IPS DF 6.9 (cell line): ENCODE measurements at regions not wholly inside any gene's neighbourhood (a gene's known extent, or its start where the extent isn't known, plus 50 kb on each side); places are given as distances from the start of the nearest gene placed in this dataset.
"Not testable (repeated sequence)": the region's sequence is repeated elsewhere in the genome, so short reads cannot be mapped to it uniquely, and the experiment has no call there.

Source experiments
- DNase-seq: peaks from one replicate; pipeline ENCODE4 v3.0.0-alpha.2; 2013; ENCODE audit warnings: low read depth, low spot score
- H3K27ac ChIP-seq: one replicate; pipeline ENCODE4 v1.5.1; 2013; ENCODE audit warnings: low read length, control low read depth
- H3K27me3 ChIP-seq: 2 replicates; pipeline ENCODE4 v1.6.1; 2013; ENCODE audit warnings: mild to moderate bottlenecking, low read length; ENCODE audit not compliant: control insufficient read depth, insufficient read depth
- H3K36me3 ChIP-seq: 2 replicates; pipeline ENCODE4 v1.6.1; 2013; ENCODE audit warnings: low read length; ENCODE audit not compliant: control insufficient read depth, insufficient read depth
- H3K4me1 ChIP-seq: 2 replicates; pipeline ENCODE4 v1.6.1; 2013; ENCODE audit warnings: low read length; ENCODE audit not compliant: control insufficient read depth, insufficient read depth
- H3K4me3 ChIP-seq: 2 replicates; pipeline ENCODE4 v1.5.1; 2013; ENCODE audit warnings: mild to moderate bottlenecking, low read length
- H3K9me3 ChIP-seq: 2 replicates; pipeline ENCODE4 v1.6.1; 2013; ENCODE audit warnings: low read length, inconsistent platforms; ENCODE audit not compliant: control insufficient read depth, insufficient read depth
- WGBS: extraction: QIAGEN DNeasy Blood & Tissue Kit; methylation state at CpG from one replicate; pipeline ENCODE4 v1.1.7; 2013; ENCODE audit warnings: mixed read lengths, missing lambda C conversion rate; ENCODE audit not compliant: insufficient read length, insufficient coverage; 5-methylcytosine and 5-hydroxymethylcytosine counted together

DNA sequence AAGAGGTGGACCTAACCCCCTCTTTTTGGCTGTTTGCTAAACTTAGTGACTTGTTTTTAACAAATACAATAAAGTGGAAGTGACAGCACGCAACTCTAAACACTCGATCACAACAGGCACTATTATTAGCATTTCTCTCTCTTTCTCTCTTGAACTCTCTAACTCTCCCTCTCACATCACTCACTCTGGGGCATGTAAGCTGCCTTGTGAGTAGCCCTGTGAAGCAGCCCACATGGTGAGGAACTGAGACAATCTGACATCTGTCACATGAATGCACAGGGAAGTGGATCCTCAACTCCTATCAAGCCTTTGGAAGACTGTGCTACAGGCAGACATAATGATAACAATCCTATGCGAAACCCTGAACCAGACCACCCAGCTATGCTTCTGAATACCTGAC lies 609.0 kb upstream of the CNTN5 start:
- no peak for DNase-seq
- WGBS, result no CpG with 5 or more reads among the region's 3 CpGs

DNA sequence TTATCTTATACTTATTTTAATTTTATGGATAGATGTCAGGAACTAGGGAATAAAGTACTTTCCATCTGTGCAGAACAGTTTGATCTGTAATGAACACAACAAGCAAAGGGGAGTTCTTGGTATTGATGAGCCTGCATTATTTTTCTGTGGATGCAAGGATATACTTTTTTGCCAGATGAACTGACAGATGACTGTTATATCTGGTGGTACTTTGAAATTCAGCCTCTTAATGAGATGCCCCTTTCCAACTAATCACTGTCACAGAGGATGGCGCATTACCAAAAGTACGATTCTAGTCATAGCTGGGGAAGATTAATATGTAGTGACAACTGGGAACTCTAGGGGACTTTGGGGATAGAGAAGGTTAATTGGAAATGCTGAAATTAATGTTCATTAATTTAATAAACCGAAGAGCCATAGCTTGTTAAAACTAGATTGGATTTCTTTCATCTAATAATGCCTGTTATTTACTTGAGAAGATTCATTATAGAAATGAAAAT lies 603.4 kb upstream of the CNTN5 start:
- no peaks in the 10 kb centered on the region for H3K36me3 ChIP-seq
- no peaks in the 10 kb centered on the region for H3K9me3 ChIP-seq
- H3K27me3 ChIP-seq, result no peaks in the 10 kb centered on the region
- no CpG with 5 or more reads among the region's 3 CpGs for WGBS
- H3K27ac ChIP-seq, result no peak overlapping the region
- no peak overlapping the region for H3K4me3 ChIP-seq
- H3K4me1 ChIP-seq, result no peaks in the 10 kb centered on the region
- DNase-seq, result no peak

More for the DNA sequence above, 609.0 kb upstream of the CNTN5 start:
- no peaks in the 10 kb centered on the region for H3K4me1 ChIP-seq
- no peaks in the 10 kb centered on the region for H3K36me3 ChIP-seq
- no peaks in the 10 kb centered on the region for H3K27me3 ChIP-seq
- no peaks in the 10 kb centered on the region for H3K9me3 ChIP-seq
- H3K27ac ChIP-seq, result no peak overlapping the region
- no peak overlapping the region for H3K4me3 ChIP-seq

DNA sequence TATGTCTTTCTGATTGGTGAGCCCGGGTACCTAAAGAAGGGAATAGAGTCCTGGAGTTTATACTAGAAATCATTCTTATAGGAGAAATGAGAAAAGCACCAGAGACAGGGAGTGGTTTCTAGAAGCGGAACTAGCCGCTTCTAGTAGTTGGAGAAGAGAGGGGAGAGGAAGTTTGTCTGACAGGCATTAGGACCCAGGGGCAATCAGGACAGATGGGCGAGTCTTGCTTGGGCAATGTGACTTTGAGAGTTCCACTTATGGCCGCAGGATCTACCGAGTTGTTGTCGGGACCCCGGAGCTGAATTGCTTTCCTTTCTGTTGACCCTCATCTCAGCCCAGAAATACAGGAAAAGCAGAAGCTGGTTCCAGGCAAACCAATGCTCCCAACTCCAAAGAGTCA lies 596.8 kb upstream of the CNTN5 start:
- H3K27me3 ChIP-seq, result no peaks in the 10 kb centered on the region

DNA sequence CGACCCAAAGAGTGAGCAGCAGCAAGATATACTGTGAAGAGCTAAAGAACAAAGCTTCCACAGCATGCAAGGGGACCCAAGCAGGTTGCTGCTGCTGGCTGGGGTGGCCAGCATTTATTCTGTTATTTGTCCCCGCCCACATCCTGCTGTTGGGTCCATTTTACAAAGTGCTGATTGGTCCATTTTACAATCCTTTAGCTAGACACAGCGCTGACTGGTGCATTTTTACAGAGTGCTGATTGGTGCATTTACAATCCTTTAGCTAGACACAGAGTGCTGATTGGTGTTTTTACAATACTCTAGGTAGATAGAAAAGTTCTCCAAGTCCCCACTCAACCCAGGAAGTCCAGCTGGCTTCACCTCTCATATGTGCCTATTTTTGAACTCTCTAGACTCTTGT lies 596.0 kb upstream of the CNTN5 start:
- not testable (repeated sequence) for DNase-seq, H3K36me3 ChIP-seq, H3K27me3 ChIP-seq, H3K4me1 ChIP-seq, H3K27ac ChIP-seq, H3K4me3 ChIP-seq, H3K9me3 ChIP-seq
- WGBS, result no CpG with 5 or more reads among the region's 3 CpGs

More for the DNA sequence above, 596.8 kb upstream of the CNTN5 start:
- H3K4me1 ChIP-seq, result no peaks in the 10 kb centered on the region
- no peaks in the 10 kb centered on the region for H3K36me3 ChIP-seq
- no peak overlapping the region for H3K27ac ChIP-seq
- no peak for DNase-seq
- no peak overlapping the region for H3K4me3 ChIP-seq
- H3K9me3 ChIP-seq, result no peaks in the 10 kb centered on the region
- WGBS, result no CpG with 5 or more reads among the region's 8 CpGs

DNA sequence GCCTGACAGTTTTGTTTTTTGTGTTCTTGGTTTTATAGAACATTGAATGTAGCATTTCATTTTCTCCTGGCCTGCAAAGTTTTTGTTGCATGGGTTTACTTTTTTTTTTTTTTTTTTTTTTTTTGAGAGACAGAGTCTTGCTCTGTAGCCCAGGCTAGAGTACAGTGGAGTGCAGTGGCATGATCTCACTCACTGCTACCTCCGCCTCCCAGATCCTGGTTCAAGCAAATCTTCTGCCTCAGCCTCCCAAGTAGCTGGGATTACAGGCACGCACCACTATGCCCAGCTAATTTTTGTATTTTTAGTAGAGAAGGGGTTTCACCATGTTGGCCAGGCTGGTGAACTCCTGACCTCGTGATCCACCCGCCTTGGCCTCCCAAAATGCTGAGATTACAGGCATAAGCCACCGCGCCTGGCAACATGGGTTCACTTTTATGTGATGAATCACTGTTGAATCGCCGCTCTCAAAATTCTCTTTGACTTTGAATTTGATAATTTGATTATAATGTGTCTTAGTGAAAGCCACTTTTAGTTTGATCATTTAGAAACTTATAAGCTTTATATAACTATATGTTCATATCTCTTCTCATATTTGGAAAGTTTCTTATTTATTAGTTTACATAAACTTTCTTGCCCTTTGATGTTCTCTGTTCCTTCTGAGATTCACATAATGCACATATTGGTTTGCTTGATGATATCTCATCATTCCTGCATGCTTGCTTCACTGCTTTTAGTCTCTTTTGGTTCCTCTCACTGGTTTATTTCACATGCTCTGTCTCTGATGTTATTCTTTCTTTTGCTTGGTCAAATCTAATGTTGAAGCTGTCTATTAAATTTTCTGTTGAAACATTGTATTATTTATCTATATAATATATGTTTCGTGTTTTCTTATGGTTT lies 589.0 kb upstream of the CNTN5 start:
- no CpG with 5 or more reads among the region's 9 CpGs for WGBS
- Histone ChIP-seq H3K9me3 (no peaks in the 10 kb centered on the region), H3K4me1 (no peaks in the 10 kb centered on the region), H3K27ac (no peak overlapping the region), H3K4me3 (no peak overlapping the region), H3K27me3 (no peaks in the 10 kb centered on the region), H3K36me3 (no peaks in the 10 kb centered on the region)
- no peak for DNase-seq

DNA sequence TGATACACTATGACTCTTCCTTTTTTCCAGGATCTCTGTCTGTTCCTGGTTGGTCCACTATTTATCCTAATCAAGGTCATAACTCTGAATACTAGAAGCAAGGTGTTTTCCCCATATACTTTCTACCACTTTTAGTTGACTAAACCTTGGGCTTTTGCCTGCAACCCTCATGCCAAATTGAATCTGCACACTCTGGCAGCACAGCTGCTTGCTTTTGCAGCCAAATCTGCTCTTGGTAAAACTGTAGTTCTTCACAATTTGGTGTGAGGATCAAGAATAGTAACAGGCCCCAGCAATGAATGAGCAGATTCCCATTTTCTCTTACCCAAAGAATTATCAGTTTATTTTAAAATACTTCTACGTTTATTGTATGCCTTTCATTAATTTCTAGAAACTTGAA lies 586.5 kb upstream of the CNTN5 start:
- Histone ChIP-seq H3K36me3 (no peaks in the 10 kb centered on the region), H3K4me1 (no peaks in the 10 kb centered on the region), H3K27ac (no peak overlapping the region), H3K4me3 (no peak overlapping the region), H3K27me3 (no peaks in the 10 kb centered on the region), H3K9me3 (no peaks in the 10 kb centered on the region)
- WGBS, result no CpG with 5 or more reads among the region's 1 CpG
- no peak for DNase-seq

DNA sequence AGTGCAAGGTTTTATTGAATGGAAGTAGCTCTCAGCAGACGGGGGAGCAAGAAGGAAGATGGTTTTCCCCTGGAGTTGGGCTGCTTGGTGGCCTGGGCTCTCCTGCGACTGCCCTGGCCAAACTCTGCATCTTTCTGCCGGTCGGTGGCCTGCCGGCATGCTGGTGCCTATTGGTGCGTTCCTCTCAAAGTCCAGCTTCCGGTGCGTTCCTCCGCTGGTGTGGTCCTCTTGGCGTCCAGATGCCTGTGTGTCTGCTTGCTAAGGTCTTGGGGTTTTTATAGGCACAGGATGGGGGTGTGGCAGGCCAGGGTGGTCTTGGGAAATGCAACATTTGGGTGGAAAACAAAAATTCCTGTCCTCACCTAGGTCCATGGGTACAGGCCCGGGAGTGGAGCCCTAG lies 567.4 kb upstream of the CNTN5 start:
- no peak for DNase-seq
- H3K27ac ChIP-seq, result no peak overlapping the region

DNA sequence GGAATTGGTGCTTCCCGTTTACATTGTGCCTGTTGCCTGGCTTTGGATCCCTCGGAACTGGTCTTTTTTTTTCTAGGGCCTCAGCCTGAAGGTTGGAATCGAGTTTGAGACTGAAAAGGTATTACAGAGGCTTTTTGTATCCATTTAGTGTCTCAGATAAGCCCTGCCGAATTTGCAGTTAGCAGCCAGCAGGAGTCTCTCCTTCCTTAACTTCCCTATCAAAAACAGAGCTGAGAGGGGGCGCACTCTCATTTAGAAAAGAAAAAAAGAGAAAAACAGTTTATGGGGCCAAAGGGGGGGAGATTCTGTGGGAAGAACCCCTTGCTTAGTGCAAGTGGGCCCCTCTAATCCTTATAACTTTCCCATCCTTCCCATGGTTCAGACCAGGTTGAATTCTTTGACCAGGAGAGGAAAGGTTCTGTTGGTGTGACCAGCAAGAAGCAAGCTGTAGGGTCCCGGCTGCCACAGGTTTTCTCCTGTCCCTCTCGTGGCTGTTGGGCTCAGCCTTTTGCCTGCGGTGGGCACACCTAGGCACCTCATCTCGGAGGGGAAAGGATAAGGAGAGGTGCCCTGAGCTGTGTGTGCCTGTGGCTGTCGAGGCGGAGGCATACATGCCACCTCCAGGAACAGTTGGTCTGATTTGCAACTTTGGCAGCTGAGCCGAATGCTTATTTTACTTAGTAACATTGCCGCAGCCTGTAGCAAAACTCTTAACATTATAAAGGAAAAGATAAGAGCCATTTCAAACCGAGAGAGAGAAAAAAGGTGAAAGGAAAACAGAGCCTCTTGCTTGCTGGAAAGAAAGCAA lies 565.0 kb upstream of the CNTN5 start:
- no CpG with 5 or more reads among the region's 14 CpGs for WGBS
- Histone ChIP-seq H3K4me1 (0 out of 2 replicates have a peak, but pooled peaks cover 3% of the 10 kb centered on the region), H3K4me3 (no peak overlapping the region), H3K27ac (no peak overlapping the region), H3K9me3 (no peaks in the 10 kb centered on the region), H3K27me3 (no peaks in the 10 kb centered on the region), H3K36me3 (no peaks in the 10 kb centered on the region)
- DNase-seq, result peak; percentile 43

More for the DNA sequence above, 567.4 kb upstream of the CNTN5 start:
- no peaks in the 10 kb centered on the region for H3K27me3 ChIP-seq
- H3K4me1 ChIP-seq, result 0 out of 2 replicates have a peak, but pooled peaks cover 3% of the 10 kb centered on the region
- no peak overlapping the region for H3K4me3 ChIP-seq
- no peaks in the 10 kb centered on the region for H3K9me3 ChIP-seq
- no peaks in the 10 kb centered on the region for H3K36me3 ChIP-seq
- WGBS, result no CpG with 5 or more reads among the region's 11 CpGs

DNA sequence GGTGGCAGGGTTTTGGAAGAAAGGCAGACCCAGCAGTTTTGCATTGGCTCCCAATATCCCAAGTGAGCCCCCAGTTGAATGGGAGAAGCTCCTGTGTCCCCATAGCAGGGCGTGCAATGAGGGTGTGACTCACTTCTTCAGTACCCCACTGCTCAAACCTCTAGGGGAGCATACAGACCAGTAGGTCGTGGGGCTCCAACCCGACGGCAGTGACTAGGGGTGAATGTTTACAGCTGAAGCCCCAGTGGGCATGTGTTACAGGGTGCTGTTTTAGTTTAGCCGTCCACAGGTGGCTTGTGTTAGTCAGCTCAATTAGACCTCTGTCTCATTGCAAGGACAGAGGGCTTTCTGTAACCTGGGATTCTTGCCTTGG lies 564.5 kb upstream of the CNTN5 start:
- H3K4me1 ChIP-seq, result 0 out of 2 replicates have a peak, but pooled peaks cover 3% of the 10 kb centered on the region
- no peak for DNase-seq
- no peak overlapping the region for H3K27ac ChIP-seq
- no peaks in the 10 kb centered on the region for H3K36me3 ChIP-seq
- no peak overlapping the region for H3K4me3 ChIP-seq
- H3K27me3 ChIP-seq, result no peaks in the 10 kb centered on the region
- no peaks in the 10 kb centered on the region for H3K9me3 ChIP-seq
- WGBS, result no CpG with 5 or more reads among the region's 5 CpGs

DNA sequence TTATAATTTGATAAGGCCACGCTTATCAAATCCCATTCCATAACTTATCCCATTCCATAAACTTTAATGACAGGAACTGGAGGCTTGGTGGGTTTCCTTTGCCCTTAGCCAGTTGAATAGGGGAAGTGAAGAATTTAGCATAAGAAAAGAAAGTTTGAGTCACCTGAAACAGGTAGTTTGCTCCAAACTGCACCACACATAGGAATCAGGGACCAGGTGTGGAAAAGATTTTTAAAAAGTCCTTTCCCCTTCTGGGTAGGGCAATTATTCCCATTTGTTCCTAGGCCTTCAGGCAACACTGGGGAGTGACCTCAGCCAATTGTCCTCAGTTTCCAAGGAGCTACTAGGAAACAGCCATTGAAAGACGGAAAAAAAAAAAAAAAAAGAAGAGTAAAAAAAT lies 525.7 kb upstream of the CNTN5 start:
- no peak for DNase-seq
- H3K4me3 ChIP-seq, result no peak overlapping the region
- 100% methylated on average over 1 of the region's 2 CpGs for WGBS
- H3K36me3 ChIP-seq, result no peaks in the 10 kb centered on the region
- H3K4me1 ChIP-seq, result peaks cover 3% of the 10 kb centered on the region; the same call in 1 of the 2 replicates
- H3K27ac ChIP-seq, result no peak overlapping the region
- no peaks in the 10 kb centered on the region for H3K9me3 ChIP-seq
- no peaks in the 10 kb centered on the region for H3K27me3 ChIP-seq
